Gastrocnemius medialis (tissue), 4 donors: ENCODE measurements at regions not wholly inside any gene's neighbourhood (a gene's known extent, or its start where the extent isn't known, plus 50 kb on each side); places are given as distances from the start of the nearest gene placed in this dataset.

ENCODE experiments used
- ATAC-seq, 2 donors: fragments of 150-250 bp; one replicate each; pipeline ENCODE4 v1.9.1; 2016
- DNase-seq, 2 donors: peaks; one replicate each; pipeline ENCODE4 v3.0.0-alpha.2; 2019
- H3K27ac ChIP-seq, 4 donors: fragments of 200-600 bp; sonication (generic); 1 replicate in 1 of 4; 2 replicates in 3 of 4; pipeline ENCODE4 v1.5.1; 2016 to 2018; ENCODE audit warnings: mild to moderate bottlenecking in 2 of 4, moderate library complexity in 1 of 4
- H3K27me3 ChIP-seq, 3 donors: fragments of 200-600 bp; sonication (generic) in 2 of 3; 1 replicate in 1 of 3; 2 replicates in 2 of 3; pipeline versions ENCODE4 v1.5.1 to v1.6.0; 2016 to 2019; ENCODE audit warnings: mild to moderate bottlenecking in 1 of 3, moderate library complexity in 1 of 3
- H3K36me3 ChIP-seq, 2 donors: fragments of 200-600 bp; sonication (generic) in 1 of 2; one replicate each; pipeline ENCODE4 v1.5.1; 2017 to 2018
- H3K4me1 ChIP-seq, 2 donors: fragments of 200-600 bp; sonication (generic) in 1 of 2; one replicate each; pipeline ENCODE4 v1.5.1; 2016 to 2017; ENCODE audit warnings: mild to moderate bottlenecking in 2 of 2
- H3K4me3 ChIP-seq, 4 donors: fragments of 200-600 bp; sonication (generic) in 3 of 4; 1 replicate in 1 of 4; 2 replicates in 3 of 4; pipeline ENCODE4 v1.5.1; 2016 to 2019; ENCODE audit warnings: mild to moderate bottlenecking in 2 of 4
- H3K9me3 ChIP-seq, 3 donors: fragments of 200-600 bp; sonication (generic) in 2 of 3; 1 replicate in 1 of 3; 2 replicates in 2 of 3; pipeline ENCODE4 v1.5.1; 2016 to 2019
- POLR2A ChIP-seq, 2 donors: fragments of 450-650 bp; IDR thresholded peaks; one replicate each; pipeline ENCODE4 v1.6.1; 2017; ENCODE audit warnings: antibody characterized with exemption in 2 of 2, mild to moderate bottlenecking in 2 of 2, moderate library complexity in 2 of 2
- in situ Hi-C, 4 donors: fragments of 200-750 bp; cut with MboI; loops; one replicate each; pipeline versions ENCODE4 v1.15.0 to v1.8.0; 2017; ENCODE audit warnings: low sequenced_read_pairs in 4 of 4
- intact Hi-C: fragments of 100-400 bp; cut with DNase I; formaldehyde crosslinking; loops from one replicate; pipeline ENCODE4 v1.15.1; 2023; ENCODE audit warnings: low total_unique reads
- TF ChIP-seq, protein P1 (sequence below), 5 experiments: fragments of 450-650 bp in 3 of 5; fragments of 200-600 bp in 2 of 5; sonication (generic) in 2 of 5; IDR thresholded peaks in 4 of 5; conservative IDR thresholded peaks in 1 of 5; 1 replicate in 4 of 5; 2 replicates in 1 of 5; pipeline ENCODE4 v1.5.1; 2016 to 2019; ENCODE audit warnings: antibody characterized with exemption in 5 of 5, mild to moderate bottlenecking in 3 of 5, moderate library complexity in 3 of 5

DNA sequence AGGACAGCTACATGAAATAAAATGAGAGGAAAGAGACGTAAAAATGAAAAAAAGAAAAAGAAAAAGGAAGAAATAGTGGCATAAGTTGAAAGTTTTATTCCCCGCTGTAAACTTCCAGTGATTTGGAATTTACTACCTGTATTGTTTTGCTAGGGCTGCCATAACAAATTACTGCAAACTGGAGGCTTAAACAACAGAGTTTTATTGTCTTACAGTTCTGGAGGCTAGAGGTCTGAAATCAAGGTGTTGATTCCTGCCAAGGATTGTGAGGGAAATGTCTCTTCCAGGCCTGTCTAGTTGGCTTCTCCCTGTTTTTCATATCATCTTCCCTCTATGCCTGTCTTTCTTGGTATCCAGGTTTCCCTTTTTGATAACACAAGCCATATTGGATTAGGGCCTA, 119.4 kb upstream of the PACRGL start:
- intact Hi-C loops: no loop called here
- Histone ChIP-seq H3K4me3 (no peak overlapping the region), H3K9me3 (no peaks in the 10 kb centered on the region), H3K27ac (no peak overlapping the region), H3K36me3 (no peaks in the 10 kb centered on the region), H3K4me1 (no peaks in the 10 kb centered on the region), H3K27me3 (no peaks in the 10 kb centered on the region)
- DNase-seq (no peak), ATAC-seq (no peak)
- in situ Hi-C loops: no loop called here
- TF ChIP-seq, protein P1, sequence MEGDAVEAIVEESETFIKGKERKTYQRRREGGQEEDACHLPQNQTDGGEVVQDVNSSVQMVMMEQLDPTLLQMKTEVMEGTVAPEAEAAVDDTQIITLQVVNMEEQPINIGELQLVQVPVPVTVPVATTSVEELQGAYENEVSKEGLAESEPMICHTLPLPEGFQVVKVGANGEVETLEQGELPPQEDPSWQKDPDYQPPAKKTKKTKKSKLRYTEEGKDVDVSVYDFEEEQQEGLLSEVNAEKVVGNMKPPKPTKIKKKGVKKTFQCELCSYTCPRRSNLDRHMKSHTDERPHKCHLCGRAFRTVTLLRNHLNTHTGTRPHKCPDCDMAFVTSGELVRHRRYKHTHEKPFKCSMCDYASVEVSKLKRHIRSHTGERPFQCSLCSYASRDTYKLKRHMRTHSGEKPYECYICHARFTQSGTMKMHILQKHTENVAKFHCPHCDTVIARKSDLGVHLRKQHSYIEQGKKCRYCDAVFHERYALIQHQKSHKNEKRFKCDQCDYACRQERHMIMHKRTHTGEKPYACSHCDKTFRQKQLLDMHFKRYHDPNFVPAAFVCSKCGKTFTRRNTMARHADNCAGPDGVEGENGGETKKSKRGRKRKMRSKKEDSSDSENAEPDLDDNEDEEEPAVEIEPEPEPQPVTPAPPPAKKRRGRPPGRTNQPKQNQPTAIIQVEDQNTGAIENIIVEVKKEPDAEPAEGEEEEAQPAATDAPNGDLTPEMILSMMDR (IDR thresholded peaks at IDR 0.05 in 4 of 5, conservative IDR thresholded peaks at IDR 0.05 in 1 of 5): no peak
- TF ChIP-seq POLR2A (IDR thresholded peaks at IDR 0.05): no peak

DNA sequence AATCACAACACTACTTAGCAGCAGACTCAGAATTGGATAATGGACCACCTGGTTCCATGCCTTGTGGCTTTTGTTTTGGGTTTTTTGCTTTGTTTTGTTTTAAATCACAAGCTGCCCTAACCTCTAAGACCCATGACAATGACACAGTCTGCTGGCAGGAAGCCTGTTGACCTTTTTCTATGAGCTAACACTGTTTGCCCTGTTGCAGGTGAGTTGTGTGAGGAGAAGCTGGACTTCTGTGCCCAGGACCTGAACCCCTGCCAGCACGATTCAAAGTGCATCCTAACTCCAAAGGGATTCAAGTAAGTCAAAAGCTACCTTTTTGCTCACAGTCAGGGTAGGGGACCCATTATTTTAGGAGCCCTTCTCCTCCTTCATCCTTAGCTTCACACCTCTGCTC, 110.8 kb upstream of the PACRGL start:
- H3K36me3 ChIP-seq: no peaks in the 10 kb centered on the region
- H3K27ac ChIP-seq: no peak overlapping the region
- ATAC-seq (no peak), DNase-seq (no peak)
- no peak overlapping the region for H3K4me3 ChIP-seq
- no peaks in the 10 kb centered on the region for H3K4me1 ChIP-seq
- in situ Hi-C loops (no loop called here), intact Hi-C loops (no loop called here)
- no peaks in the 10 kb centered on the region for H3K9me3 ChIP-seq
- no peak for TF ChIP-seq POLR2A (IDR thresholded peaks at IDR 0.05)
- TF ChIP-seq, protein P1 (IDR thresholded peaks at IDR 0.05 in 4 of 5, conservative IDR thresholded peaks at IDR 0.05 in 1 of 5): no peak
- H3K27me3 ChIP-seq: no peaks in the 10 kb centered on the region

DNA sequence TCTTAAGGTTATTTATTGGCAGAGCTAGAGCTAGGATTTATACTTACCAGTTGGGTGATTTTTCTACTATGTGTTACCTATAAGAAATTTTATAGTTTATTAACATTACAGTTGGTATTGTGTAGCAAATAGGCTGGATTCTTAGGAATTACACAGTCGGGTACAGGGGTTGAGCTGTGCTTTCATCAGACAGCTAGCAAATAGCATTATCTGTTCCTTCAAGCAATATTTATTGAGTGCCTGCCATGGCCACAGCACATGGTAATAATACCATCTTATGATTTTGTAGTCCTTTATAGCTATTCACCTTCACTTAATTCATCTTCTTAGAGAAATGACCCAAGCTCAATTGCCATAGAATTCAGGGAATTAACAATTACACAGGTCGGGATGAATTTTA, 109.4 kb upstream of the PACRGL start:
- Histone ChIP-seq H3K4me3 (no peak overlapping the region), H3K4me1 (no peaks in the 10 kb centered on the region), H3K27me3 (no peaks in the 10 kb centered on the region), H3K9me3 (no peaks in the 10 kb centered on the region), H3K27ac (no peak overlapping the region), H3K36me3 (no peaks in the 10 kb centered on the region)
- no peak for ATAC-seq
- no peak for TF ChIP-seq POLR2A (IDR thresholded peaks at IDR 0.05)
- TF ChIP-seq, protein P1 (IDR thresholded peaks at IDR 0.05 in 4 of 5, conservative IDR thresholded peaks at IDR 0.05 in 1 of 5): no peak
- intact Hi-C loops: no loop called here
- no peak for DNase-seq
- in situ Hi-C loops: no loop called here

DNA sequence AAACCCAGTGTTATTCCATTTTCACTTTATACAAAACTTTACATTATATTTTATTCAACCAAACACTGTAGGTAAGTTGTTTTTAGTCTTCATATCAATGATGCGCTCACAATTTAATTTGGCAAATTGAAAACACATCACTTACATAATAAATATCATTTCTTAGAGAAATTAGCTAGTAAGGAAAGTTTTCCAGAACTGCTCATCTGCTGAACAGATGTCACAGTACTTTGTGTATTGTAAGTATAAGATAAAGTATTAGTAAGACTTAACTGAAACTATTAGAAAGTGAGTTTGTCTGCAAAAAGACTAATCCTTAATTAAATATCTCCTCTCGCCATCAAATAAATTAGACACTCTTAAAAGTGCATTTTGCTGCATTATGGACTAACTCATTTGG, 108.7 kb upstream of the PACRGL start:
- Histone ChIP-seq H3K9me3 (no peaks in the 10 kb centered on the region), H3K36me3 (no peaks in the 10 kb centered on the region), H3K4me3 (no peak overlapping the region), H3K27me3 (no peaks in the 10 kb centered on the region), H3K4me1 (no peaks in the 10 kb centered on the region), H3K27ac (no peak overlapping the region)
- DNase-seq (no peak), ATAC-seq (no peak)
- intact Hi-C loops (no loop called here), in situ Hi-C loops (no loop called here)
- TF ChIP-seq POLR2A (IDR thresholded peaks at IDR 0.05): no peak
- TF ChIP-seq, protein P1 (IDR thresholded peaks at IDR 0.05 in 4 of 5, conservative IDR thresholded peaks at IDR 0.05 in 1 of 5): no peak

DNA sequence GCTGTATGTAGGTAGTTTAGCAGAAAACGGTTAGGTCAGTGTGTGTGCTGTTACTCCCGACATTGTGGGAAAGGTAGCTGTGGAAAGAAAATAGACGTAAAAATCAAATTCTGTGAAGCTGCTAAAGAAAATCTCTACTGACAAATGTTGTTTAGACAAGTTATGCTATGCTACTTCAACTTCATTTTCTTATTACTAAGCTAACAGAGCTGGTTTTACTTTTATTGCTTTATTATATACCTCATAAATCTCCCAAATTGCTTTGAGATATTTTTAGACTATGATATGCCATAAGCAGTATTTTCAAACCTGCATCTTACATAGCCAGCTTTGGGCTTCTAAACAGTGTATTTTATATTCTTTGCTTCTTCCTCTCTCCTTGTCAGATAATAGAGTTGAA, 108.2 kb upstream of the PACRGL start:
- intact Hi-C loops (no loop called here), in situ Hi-C loops (no loop called here)
- no peaks in the 10 kb centered on the region for H3K9me3 ChIP-seq
- H3K4me1 ChIP-seq: no peaks in the 10 kb centered on the region
- H3K27ac ChIP-seq: no peak overlapping the region
- TF ChIP-seq POLR2A (IDR thresholded peaks at IDR 0.05): no peak
- TF ChIP-seq, protein P1 (IDR thresholded peaks at IDR 0.05 in 4 of 5, conservative IDR thresholded peaks at IDR 0.05 in 1 of 5): no peak
- DNase-seq (no peak), ATAC-seq (no peak)
- no peaks in the 10 kb centered on the region for H3K27me3 ChIP-seq
- no peak overlapping the region for H3K4me3 ChIP-seq
- H3K36me3 ChIP-seq: no peaks in the 10 kb centered on the region
